Immature natural killer cell (primary cell): ENCODE measurements at regions not wholly inside any gene's neighbourhood (a gene's known extent, or its start where the extent isn't known, plus 50 kb on each side); places are given as distances from the start of the nearest gene placed in this dataset.
"Not testable (repeated sequence)": the region's sequence is repeated elsewhere in the genome, so short reads cannot be mapped to it uniquely, and the experiment has no call there.

ENCODE experiments used
- DNase-seq, 3 donors: peaks; one replicate each; pipeline ENCODE4 v3.0.0; 2022; ENCODE audit warnings: mixed read lengths in 1 of 3
- H3K27ac Mint-ChIP-seq, 6 donors: one replicate each; pipeline ENCODE4 v1.8.0; 2020; ENCODE audit warnings: mixed read lengths in 6 of 6, mild to moderate bottlenecking in 5 of 6, inconsistent platforms in 4 of 6, moderate library complexity in 3 of 6
- H3K27me3 Mint-ChIP-seq, 3 donors: one replicate each; pipeline ENCODE4 v1.8.0; 2020 to 2021; ENCODE audit warnings: low read depth in 3 of 3, mild to moderate bottlenecking in 3 of 3, mixed read lengths in 3 of 3, moderate library complexity in 3 of 3, inconsistent platforms in 1 of 3
- H3K36me3 Mint-ChIP-seq, 3 donors: one replicate each; pipeline ENCODE4 v1.8.0; 2020; ENCODE audit warnings: mixed read lengths in 3 of 3, inconsistent platforms in 2 of 3, mild to moderate bottlenecking in 2 of 3
- H3K4me1 Mint-ChIP-seq, 2 donors: one replicate each; pipeline ENCODE4 v1.8.0; 2020; ENCODE audit warnings: inconsistent platforms in 2 of 2, mild to moderate bottlenecking in 2 of 2, mixed read lengths in 2 of 2, moderate library complexity in 1 of 2
- H3K4me3 Mint-ChIP-seq, 5 donors: one replicate each; pipeline ENCODE4 v1.8.0; 2020; ENCODE audit warnings: mild to moderate bottlenecking in 5 of 5, mixed read lengths in 5 of 5, inconsistent platforms in 3 of 5, moderate library complexity in 3 of 5
- H3K9me3 Mint-ChIP-seq, 6 donors: one replicate each; pipeline ENCODE4 v1.8.0; 2020; ENCODE audit warnings: mild to moderate bottlenecking in 6 of 6, mixed read lengths in 6 of 6, inconsistent platforms in 4 of 6, moderate library complexity in 3 of 6

- Mint-ChIP-seq H3K27ac (no peak overlapping the region), H3K36me3 (no peaks in the 10 kb centered on the region), H3K4me1 (peaks cover 0 to 9% of the 10 kb centered on the region in 2 donors), H3K27me3 (peaks cover 0 to 4% (median 3%) of the 10 kb centered on the region in 3 donors), H3K4me3 (no peak overlapping the region), H3K9me3 (no peaks in the 10 kb centered on the region)
- no peak for DNase-seq
Measured at GRCh38 chr3:177694316-177694715, 497.0 kb upstream of the TBL1XR1 start.

GRCh38 chr3:177694951-177695350 lies 497.7 kb upstream of the TBL1XR1 start:
- Mint-ChIP-seq H3K4me1 (peaks cover 0 to 9% of the 10 kb centered on the region in 2 donors), H3K27ac (no peak overlapping the region), H3K36me3 (no peaks in the 10 kb centered on the region), H3K27me3 (peaks cover 2 to 4% (median 2%) of the 10 kb centered on the region in 3 donors), H3K9me3 (no peaks in the 10 kb centered on the region), H3K4me3 (no peak overlapping the region)
- no peak for DNase-seq

- peaks cover 0 to 7% (median 0%) of the 10 kb centered on the region in 3 donors for H3K36me3 Mint-ChIP-seq
- DNase-seq, result no peak
- H3K27me3 Mint-ChIP-seq, result peaks cover 0 to 4% (median 2%) of the 10 kb centered on the region in 3 donors
Measured at GRCh38 chr3:177700117-177700516, 502.8 kb upstream of the TBL1XR1 start.

GRCh38 chr3:177703788-177704187 lies 506.5 kb upstream of the TBL1XR1 start:
- no peak overlapping the region for H3K27ac Mint-ChIP-seq
- H3K9me3 Mint-ChIP-seq, result no peaks in the 10 kb centered on the region
- H3K4me3 Mint-ChIP-seq, result no peak overlapping the region
- DNase-seq, result no peak
- peaks cover 9 to 11% of the 10 kb centered on the region in 2 donors for H3K4me1 Mint-ChIP-seq
- peaks cover 0 to 7% (median 0%) of the 10 kb centered on the region in 3 donors for H3K36me3 Mint-ChIP-seq
- peaks cover 0 to 2% (median 1%) of the 10 kb centered on the region in 3 donors for H3K27me3 Mint-ChIP-seq

More at GRCh38 chr3:177700117-177700516, 502.8 kb upstream of the TBL1XR1 start:
- Mint-ChIP-seq H3K4me1 (peaks cover 9 to 11% of the 10 kb centered on the region in 2 donors), H3K27ac (no peak overlapping the region), H3K9me3 (no peaks in the 10 kb centered on the region), H3K4me3 (no peak overlapping the region)

DNA sequence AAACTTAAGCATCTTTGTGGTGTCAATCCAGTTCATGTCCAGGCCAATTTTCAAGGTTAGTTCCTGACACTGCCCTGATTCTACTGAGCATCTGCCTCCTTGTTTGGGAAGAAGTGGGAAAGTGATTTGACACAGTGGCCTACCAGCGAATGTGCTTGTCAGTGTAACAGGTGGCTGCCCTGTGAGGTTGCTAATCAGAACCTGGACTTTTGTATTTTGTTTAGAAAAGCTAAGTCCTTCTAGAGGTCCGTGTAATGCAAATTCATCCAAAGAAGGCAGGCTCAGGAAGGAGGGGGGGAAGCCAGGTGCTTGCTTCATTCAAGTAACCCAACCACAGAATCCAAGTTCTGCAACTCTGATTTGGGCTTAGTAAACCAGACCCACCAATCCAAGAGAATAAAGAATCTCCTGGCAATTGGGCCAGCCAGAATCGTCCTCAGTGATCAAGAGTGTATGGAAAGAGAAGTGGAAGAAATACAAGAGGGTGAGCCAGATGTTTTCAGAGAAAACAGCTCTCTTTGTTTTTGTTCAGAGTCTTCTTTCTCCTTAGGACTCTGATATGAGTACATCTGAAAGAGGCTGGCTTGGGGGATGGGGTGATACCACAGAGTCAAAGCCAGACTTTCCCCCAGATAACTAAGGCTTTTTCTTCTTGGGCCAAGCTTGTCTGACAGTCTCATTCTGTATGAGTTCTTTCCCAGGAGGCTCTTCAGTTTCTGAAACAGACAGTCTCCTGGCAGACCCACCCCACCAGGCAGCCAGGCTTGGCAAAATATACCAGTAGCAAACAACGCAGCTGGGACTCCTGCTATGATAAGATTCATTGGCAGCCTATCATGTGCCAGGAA lies 508.9 kb upstream of the TBL1XR1 start:
- H3K27ac Mint-ChIP-seq, result no peak overlapping the region
- peaks cover 9 to 11% of the 10 kb centered on the region in 2 donors for H3K4me1 Mint-ChIP-seq
- no peak for DNase-seq
- H3K9me3 Mint-ChIP-seq, result no peaks in the 10 kb centered on the region
- no peak overlapping the region for H3K4me3 Mint-ChIP-seq
- peaks cover 0 to 1% (median 0%) of the 10 kb centered on the region in 3 donors for H3K27me3 Mint-ChIP-seq
- H3K36me3 Mint-ChIP-seq, result peaks cover 0 to 10% (median 0%) of the 10 kb centered on the region in 3 donors

DNA sequence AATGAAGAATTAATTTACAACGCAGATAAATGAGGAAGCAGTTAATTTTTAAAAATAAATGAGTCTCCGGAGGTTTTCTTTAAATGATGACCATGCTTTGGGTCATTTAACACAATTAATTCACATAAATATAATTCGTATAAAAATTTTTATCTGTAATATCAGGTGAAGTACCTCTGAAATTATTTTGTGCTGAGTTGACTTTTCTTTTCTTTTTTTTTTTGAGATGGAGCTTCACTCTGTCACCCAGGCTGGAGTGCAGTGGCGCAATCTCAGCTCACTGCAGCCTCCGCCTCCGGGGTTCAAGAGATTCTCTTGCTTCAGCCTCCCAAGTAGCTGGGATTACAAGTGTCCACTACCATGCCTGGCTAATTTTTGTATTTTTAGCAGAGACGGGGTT lies 512.2 kb upstream of the TBL1XR1 start:
- not testable (repeated sequence) for H3K4me3 Mint-ChIP-seq, H3K36me3 Mint-ChIP-seq, H3K9me3 Mint-ChIP-seq, H3K4me1 Mint-ChIP-seq, H3K27ac Mint-ChIP-seq, H3K27me3 Mint-ChIP-seq, DNase-seq

- no peak overlapping the region for H3K27ac Mint-ChIP-seq
- H3K9me3 Mint-ChIP-seq, result no peaks in the 10 kb centered on the region
- no peak for DNase-seq
- no peak overlapping the region for H3K4me3 Mint-ChIP-seq
- H3K36me3 Mint-ChIP-seq, result peaks cover 0 to 4% (median 0%) of the 10 kb centered on the region in 3 donors
- peaks cover 0 to 1% (median 0%) of the 10 kb centered on the region in 3 donors for H3K27me3 Mint-ChIP-seq
- no peaks in the 10 kb centered on the region for H3K4me1 Mint-ChIP-seq
Measured at GRCh38 chr3:177710506-177710905, 513.2 kb upstream of the TBL1XR1 start.

DNA sequence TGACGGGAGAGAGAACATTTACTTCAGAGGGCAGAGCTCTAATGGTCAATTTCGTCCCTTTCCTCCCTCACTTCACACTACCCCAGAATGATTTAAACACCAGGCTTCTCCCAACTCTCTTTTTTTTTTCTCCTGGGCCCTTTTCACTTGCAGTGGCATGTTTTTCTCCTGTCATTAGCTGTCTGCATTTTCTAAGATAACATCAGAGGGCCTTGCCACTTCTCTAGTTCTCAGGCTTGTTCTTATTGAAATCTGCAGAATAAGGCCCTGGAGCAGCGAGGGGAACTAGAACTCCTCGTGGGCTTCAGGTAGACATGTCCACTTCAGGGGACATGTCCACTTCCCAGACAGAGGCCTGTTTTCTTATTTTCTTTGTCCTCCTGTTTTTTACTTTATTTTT lies 514.4 kb upstream of the TBL1XR1 start:
- H3K27me3 Mint-ChIP-seq, result peaks cover 0 to 3% (median 0%) of the 10 kb centered on the region in 3 donors
- H3K4me1 Mint-ChIP-seq, result no peaks in the 10 kb centered on the region
- no peak overlapping the region for H3K27ac Mint-ChIP-seq
- no peak for DNase-seq
- H3K9me3 Mint-ChIP-seq, result no peaks in the 10 kb centered on the region
- H3K4me3 Mint-ChIP-seq, result no peak overlapping the region
- H3K36me3 Mint-ChIP-seq, result peaks cover 0 to 4% (median 0%) of the 10 kb centered on the region in 3 donors

DNA sequence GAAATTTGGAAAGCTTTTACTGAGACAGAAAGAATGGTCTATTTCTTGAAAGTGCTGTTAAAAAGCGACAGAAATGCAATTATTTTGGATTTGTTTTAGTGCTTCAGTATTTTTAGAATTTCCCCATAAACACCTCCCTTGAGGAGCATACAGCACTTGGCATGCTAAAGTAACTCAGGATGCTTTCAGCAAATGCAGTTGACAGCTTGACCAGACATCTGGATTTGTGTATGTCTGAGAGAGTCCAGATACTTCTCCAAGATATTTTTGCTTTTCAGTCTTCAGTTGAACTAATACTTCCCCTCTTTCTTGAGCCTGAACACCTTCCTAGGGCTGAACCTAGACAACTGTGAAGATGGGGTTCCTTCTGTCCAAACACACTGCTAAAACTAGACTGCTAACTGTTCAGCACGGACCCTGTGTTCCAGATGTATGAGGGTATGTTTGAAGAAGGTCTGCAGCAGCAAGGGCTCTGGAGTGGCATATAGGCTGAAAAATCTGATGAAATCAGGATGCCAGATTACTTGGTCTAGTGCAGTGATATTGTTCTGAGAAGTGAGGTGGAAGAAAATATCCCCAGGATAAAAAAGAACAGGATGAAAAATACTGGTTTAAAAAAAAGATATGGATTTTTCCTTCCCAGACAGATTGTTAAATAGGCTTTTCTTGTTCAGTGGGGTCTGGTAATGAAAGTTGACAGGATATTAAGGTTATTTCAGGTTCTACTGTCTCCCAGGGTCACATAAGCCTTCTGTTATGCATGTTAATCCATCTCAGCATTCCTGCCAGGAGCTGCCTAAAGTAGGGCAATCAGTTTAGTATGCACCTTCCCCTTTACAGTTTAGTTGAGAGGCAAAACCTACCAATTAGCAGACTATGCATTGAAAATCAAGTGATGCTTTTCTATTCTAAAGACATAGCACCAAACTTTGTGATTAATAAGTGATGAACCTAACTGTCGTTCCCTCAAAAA lies 516.9 kb upstream of the TBL1XR1 start:
- no peaks in the 10 kb centered on the region for H3K4me1 Mint-ChIP-seq
- peaks cover 0 to 6% (median 1%) of the 10 kb centered on the region in 3 donors for H3K36me3 Mint-ChIP-seq
- no peak overlapping the region for H3K27ac Mint-ChIP-seq
- H3K9me3 Mint-ChIP-seq, result no peaks in the 10 kb centered on the region
- no peak overlapping the region for H3K4me3 Mint-ChIP-seq
- H3K27me3 Mint-ChIP-seq, result peaks cover 0 to 1% (median 0%) of the 10 kb centered on the region in 3 donors
- no peak for DNase-seq

DNA sequence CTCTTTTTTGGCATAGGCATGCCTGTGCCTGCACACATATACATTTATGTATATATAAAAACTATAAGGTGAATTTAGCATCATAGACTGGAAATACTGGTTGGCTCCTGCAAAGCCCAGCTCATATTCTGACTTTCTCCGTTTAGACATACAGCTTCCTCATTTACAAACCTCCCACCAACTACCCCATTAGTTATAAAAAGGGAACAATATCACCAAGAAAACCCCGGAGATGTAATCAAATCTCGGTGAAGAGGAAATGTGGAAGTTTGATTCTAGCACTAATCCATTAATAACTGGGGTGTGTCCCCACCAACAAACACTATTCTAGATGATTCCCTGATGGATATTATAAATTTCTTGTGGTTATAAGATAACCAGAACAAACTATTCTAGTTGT lies 517.7 kb upstream of the TBL1XR1 start:
- no peak overlapping the region for H3K27ac Mint-ChIP-seq
- no peaks in the 10 kb centered on the region for H3K4me1 Mint-ChIP-seq
- H3K4me3 Mint-ChIP-seq, result no peak overlapping the region
- H3K9me3 Mint-ChIP-seq, result no peaks in the 10 kb centered on the region
- no peak for DNase-seq
- H3K27me3 Mint-ChIP-seq, result peaks cover 0 to 1% (median 0%) of the 10 kb centered on the region in 3 donors
- H3K36me3 Mint-ChIP-seq, result peaks cover 0 to 7% (median 0%) of the 10 kb centered on the region in 3 donors

- peaks cover 0 to 7% (median 0%) of the 10 kb centered on the region in 3 donors for H3K36me3 Mint-ChIP-seq
- no peak for DNase-seq
- H3K9me3 Mint-ChIP-seq, result no peaks in the 10 kb centered on the region
- H3K4me1 Mint-ChIP-seq, result no peaks in the 10 kb centered on the region
- H3K27ac Mint-ChIP-seq, result no peak overlapping the region
- no peak overlapping the region for H3K4me3 Mint-ChIP-seq
- H3K27me3 Mint-ChIP-seq, result peaks cover 0 to 1% (median 0%) of the 10 kb centered on the region in 3 donors
Measured at GRCh38 chr3:177715980-177716379, 518.7 kb upstream of the TBL1XR1 start.

GRCh38 chr3:177720927-177721326 lies 523.6 kb upstream of the TBL1XR1 start:
- H3K36me3 Mint-ChIP-seq, H3K9me3 Mint-ChIP-seq, DNase-seq, H3K27me3 Mint-ChIP-seq, H3K4me3 Mint-ChIP-seq: not testable (repeated sequence)
- peak overlapping the region in 1 of 6 donors; percentile 2 for H3K27ac Mint-ChIP-seq
- peaks cover 22 to 35% of the 10 kb centered on the region in 2 donors for H3K4me1 Mint-ChIP-seq

DNA sequence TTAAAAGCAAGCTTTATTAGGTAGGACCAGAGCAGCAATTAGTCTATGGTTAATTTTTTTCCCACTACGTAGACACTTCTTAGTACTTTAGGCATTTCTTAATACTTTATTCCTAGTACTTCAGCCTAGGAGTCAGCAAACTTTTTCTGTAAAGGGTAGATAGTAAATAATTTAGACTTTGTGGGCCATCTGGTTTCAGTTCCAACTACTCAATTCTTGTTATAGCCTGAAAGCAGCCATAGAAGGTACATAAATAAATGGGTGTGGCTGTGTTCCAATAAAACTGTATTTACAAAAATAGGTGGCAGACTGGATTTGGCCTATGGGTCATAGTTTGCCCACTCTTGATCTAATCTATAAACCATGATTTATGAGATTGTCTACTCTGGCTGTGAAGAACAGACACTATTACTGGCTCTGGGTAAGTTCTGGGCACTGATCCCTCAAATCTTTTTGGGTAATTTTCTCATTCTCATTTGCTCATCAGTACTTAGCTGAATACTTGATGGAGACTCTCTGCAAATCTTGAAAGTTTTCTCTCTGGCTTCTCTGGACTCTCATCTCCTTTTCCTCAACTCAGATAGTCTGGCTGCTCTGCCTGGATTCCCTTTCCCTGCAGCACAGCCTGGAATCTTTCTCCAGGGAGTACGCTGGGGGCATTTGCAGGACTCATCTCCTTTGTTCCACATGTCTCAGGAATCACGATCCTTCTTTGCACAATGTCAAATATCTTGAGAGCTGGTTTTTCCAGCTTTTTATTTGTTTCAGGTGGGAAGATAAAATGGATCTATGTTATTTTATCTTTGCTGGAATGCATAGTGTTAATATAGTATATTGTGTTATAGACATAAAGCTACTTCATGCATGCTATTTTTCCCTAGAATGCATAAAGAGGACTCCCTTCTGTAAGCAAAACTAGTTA lies 524.8 kb upstream of the TBL1XR1 start:
- Mint-ChIP-seq H3K4me1 (peaks cover 30 to 47% of the 10 kb centered on the region in 2 donors), H3K4me3 (no peak overlapping the region), H3K27ac (peak overlapping the region in 1 of 6 donors; percentile 21), H3K9me3 (no peaks in the 10 kb centered on the region), H3K36me3 (peaks cover under 1 to 15% (median 8%) of the 10 kb centered on the region in 3 donors), H3K27me3 (no peaks in the 10 kb centered on the region)
- DNase-seq, result no peak
